GM20000 (cell line): ENCODE measurements at regions not wholly inside any gene's neighbourhood (a gene's known extent, or its start where the extent isn't known, plus 50 kb on each side); places are given as distances from the start of the nearest gene placed in this dataset.

Source experiments
- DNase-seq: peaks from one replicate; pipeline ENCODE4 v3.0.0; 2012; ENCODE audit warnings: low spot score
- CTCF ChIP-seq: IDR thresholded peaks from 2 replicates; pipeline ENCODE4 v1.5.1; 2012; ENCODE audit warnings: mild to moderate bottlenecking, control low read depth; ENCODE audit errors: extremely low read depth, missing control alignments

DNA sequence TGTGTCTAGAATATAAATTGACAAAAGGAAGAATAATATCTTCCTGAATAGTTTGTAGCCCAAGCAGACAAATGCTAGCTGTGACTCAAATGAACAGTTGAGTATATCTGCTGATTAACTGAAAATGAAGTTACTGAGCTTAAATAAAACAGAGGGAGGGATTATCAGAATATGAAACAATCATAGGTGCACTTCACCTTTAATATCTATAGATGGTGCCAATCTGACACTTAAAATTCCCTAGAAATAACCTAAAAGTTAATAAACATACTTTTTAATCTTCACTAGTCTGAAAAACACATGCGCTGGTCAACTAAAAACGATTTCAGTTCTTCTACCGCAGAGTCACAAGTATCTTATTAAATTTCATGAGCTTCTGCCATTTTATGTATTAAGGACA is 280.8 kb upstream of the RASA1 start:
- no peak for TF ChIP-seq CTCF
- no peak for DNase-seq

- DNase-seq = no peak
- TF ChIP-seq CTCF = no peak
Measured at GRCh38 chr5:86997516-86997915, 270.2 kb upstream of the RASA1 start.

GRCh38 chr5:86999951-87000350 is 267.7 kb upstream of the RASA1 start:
- no peak for TF ChIP-seq CTCF
- no peak for DNase-seq

- DNase-seq = no peak
- no peak for TF ChIP-seq CTCF
Measured at GRCh38 chr5:87002485-87002884, 265.2 kb upstream of the RASA1 start.

DNA sequence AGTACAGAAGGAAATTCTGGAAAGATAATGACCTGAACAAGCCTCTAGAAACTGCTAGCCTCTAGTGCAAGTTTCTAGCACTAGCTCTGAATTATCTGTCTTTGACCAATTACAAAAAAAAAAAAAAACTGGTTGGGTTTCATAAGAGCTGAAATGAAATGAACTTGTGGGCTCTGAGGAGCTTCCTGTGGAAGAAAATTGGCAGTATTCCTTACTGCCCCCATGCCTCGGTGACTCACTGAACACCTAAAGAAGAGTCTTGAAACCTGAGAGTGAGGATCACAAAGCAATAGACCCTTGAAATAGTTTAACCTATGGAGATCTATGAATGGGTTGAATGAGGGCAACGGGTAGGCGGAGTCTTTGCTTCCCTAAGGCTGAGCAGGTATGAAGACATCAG is 263.6 kb upstream of the RASA1 start:
- DNase-seq = no peak
- no peak for TF ChIP-seq CTCF

DNA sequence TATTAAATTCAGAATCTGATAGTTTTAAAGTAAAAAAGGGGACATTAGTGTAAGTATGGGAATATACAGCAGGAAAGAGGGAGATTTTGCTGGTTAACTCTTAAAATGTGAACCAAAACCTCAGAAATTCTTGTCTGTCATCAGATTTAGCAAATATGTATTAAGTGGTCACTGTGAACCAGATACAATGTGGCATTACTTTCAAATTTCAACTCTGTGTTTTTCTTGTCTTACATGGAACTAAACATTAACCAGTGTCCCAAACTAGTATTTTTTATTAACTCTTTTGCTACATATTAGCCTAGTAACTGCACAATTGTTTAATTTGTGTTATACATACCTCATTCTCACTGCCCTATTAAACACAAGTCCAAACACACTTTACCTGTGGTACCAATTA is 259.9 kb upstream of the RASA1 start:
- DNase-seq = no peak

More for the DNA sequence above, 259.9 kb upstream of the RASA1 start:
- no peak for TF ChIP-seq CTCF
